T47D (cell line): ENCODE measurements at regions not wholly inside any gene's neighbourhood (a gene's known extent, or its start where the extent isn't known, plus 50 kb on each side); places are given as distances from the start of the nearest gene placed in this dataset.
A peak's percentile ranks its signal among the peaks of the same experiment; 100 is the strongest.

Experiments used
- DNase-seq, 2 experiments: peaks; one replicate each; pipeline versions ENCODE4 v3.0.0 to v3.0.0-alpha.2; 2011 to 2012; ENCODE audit warnings: low read depth in 1 of 2, low spot score in 1 of 2
- JUND ChIP-seq: IDR thresholded peaks from 2 replicates; pipeline ENCODE4 v1.6.1; 2012; ENCODE audit warnings: low read depth
- in situ Hi-C: cut with HindIII; loops from 2 replicates; pipeline ENCODE4 v1.10.0; 2016; ENCODE audit warnings: low sequenced_read_pairs, low pct_unique_long_range_greater_than_20kb

- in situ Hi-C loops = no loop called here
- no peak for TF ChIP-seq JUND
- DNase-seq = peak; percentile 15 to 23
Measured at GRCh38 chr1:232899839-232900238, 50.6 kb upstream of the NTPCR start.
